ENCODE measurements at regions not wholly inside any gene's neighbourhood (a gene's known extent, or its start where the extent isn't known, plus 50 kb on each side); places are given as distances from the start of the nearest gene placed in this dataset.

DNA sequence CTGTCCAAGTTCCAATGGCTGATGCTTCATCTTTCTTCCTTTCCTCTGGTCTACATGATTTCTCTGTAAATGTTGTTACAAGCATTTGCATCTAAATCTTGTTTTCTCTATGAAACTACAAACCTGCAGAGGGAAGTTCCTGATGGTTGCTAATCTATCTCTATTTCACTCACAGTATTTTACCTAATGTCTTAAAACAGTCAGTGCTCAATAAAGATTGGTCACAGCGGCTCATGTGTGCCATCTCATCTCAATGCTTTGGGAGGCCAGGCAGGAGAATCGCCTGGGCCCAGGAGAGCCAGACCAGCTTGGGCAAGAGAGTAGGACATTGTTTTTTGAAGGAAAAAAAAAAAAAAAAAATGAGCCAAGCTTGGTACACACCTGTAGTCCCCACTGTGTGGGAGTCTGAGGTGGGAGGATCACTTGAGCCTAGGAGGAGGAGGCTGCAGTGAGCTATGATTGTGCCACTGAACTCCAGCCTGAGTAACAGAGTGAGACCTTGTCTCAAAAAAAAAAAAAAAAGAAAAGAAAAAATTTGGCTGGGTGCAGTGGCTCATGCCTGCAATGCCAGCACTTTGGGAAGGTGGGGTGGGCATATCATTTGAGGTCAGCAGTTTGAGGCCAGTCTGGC, 71.3 kb upstream of the ARMC3 start:
- Histone ChIP-seq H3K4me1 (no peaks in the 10 kb centered on the region), H3K4me3 (no peak overlapping the region), H3K27ac (no peak overlapping the region), H3K9me3 (no peaks in the 10 kb centered on the region), H3K4me2 (no peak overlapping the region)
- DNase-seq (ENCODE audit: low read depth in 1 of 2, low spot score in 1 of 2) (no peak), FAIRE-seq (no peak), ATAC-seq (no peak)
- TF ChIP-seq, protein P1, sequence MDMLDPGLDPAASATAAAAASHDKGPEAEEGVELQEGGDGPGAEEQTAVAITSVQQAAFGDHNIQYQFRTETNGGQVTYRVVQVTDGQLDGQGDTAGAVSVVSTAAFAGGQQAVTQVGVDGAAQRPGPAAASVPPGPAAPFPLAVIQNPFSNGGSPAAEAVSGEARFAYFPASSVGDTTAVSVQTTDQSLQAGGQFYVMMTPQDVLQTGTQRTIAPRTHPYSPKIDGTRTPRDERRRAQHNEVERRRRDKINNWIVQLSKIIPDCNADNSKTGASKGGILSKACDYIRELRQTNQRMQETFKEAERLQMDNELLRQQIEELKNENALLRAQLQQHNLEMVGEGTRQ (IDR thresholded peaks at IDR 0.05), result no peak
- TF ChIP-seq HOXA7 (CRISPR knock-in tag; IDR thresholded peaks at IDR 0.05) (no peak), POLR2A (IDR thresholded peaks at IDR 0.05; ENCODE audit: low read length) (no peak), HEYL (CRISPR knock-in tag; IDR thresholded peaks at IDR 0.05) (no peak), EHMT2 (IDR thresholded peaks at IDR 0.05; ENCODE audit: low read depth) (no peak), CBX8 (IDR thresholded peaks at IDR 0.05) (no peak), ZNF302 (CRISPR knock-in tag; IDR thresholded peaks at IDR 0.05) (no peak), MYC (IDR thresholded peaks at IDR 0.05; ENCODE audit: borderline replicate concordance, low read length) (no peak), RNF2 (IDR thresholded peaks at IDR 0.05; ENCODE audit: borderline replicate concordance, low read depth) (no peak), GATA3 (IDR thresholded peaks at IDR 0.05; ENCODE audit: borderline replicate concordance) (no peak), CHD2 (IDR thresholded peaks at IDR 0.05; ENCODE audit: low read length, partially characterized antibody) (no peak), HOXB5 (CRISPR knock-in tag; IDR thresholded peaks at IDR 0.05) (no peak), JUNB (IDR thresholded peaks at IDR 0.05) (no peak)
- TF ChIP-seq, protein P2, sequence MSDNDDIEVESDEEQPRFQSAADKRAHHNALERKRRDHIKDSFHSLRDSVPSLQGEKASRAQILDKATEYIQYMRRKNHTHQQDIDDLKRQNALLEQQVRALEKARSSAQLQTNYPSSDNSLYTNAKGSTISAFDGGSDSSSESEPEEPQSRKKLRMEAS (IDR thresholded peaks at IDR 0.05), result no peak
- TF ChIP-seq, protein P3, sequence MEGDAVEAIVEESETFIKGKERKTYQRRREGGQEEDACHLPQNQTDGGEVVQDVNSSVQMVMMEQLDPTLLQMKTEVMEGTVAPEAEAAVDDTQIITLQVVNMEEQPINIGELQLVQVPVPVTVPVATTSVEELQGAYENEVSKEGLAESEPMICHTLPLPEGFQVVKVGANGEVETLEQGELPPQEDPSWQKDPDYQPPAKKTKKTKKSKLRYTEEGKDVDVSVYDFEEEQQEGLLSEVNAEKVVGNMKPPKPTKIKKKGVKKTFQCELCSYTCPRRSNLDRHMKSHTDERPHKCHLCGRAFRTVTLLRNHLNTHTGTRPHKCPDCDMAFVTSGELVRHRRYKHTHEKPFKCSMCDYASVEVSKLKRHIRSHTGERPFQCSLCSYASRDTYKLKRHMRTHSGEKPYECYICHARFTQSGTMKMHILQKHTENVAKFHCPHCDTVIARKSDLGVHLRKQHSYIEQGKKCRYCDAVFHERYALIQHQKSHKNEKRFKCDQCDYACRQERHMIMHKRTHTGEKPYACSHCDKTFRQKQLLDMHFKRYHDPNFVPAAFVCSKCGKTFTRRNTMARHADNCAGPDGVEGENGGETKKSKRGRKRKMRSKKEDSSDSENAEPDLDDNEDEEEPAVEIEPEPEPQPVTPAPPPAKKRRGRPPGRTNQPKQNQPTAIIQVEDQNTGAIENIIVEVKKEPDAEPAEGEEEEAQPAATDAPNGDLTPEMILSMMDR (IDR thresholded peaks at IDR 0.05), result no peak
- POLR2A ChIA-PET, result no interaction called here
- 71% methylated on average over 2 of the region's 2 CpGs for WGBS (ENCODE audit: missing lambda C conversion rate)
- CTCF ChIA-PET, result interaction anchor here (0.7 to 1.4 kb wide), 3 partner anchors 9 to 213 kb away, joined by 3 read pairs; no protein-coding TSS in a partner anchor

DNA sequence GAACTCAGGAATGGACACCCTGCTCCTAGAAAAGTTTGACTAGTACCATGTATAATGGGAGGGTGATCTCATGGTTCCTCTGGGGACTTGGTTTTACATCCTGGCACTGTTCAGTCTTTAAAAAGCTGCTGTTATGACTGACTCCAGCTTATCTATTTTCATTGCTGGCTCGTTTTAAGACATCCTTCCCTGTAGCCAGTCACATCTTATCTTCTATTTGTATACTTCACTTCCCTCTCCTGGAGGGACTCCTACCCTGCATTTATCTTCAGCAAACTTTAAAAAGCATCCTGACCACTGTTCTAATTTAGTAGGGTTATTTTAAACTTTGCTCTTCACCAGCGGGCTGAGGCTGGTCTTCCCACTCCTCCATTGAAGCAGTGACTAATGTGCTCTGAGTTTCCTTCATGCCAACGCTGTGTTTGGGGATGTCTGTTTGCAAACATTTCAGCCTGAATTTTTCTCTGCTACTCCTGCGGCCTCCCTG, 72.9 kb upstream of the ARMC3 start:
- ChIA-PET POLR2A (no interaction called here), CTCF (interaction anchor here (1.0 kb wide), 1 partner anchor 50 kb away, joined by 3 read pairs; no protein-coding TSS in a partner anchor)
- Histone ChIP-seq H3K4me2 (no peak overlapping the region), H3K27ac (no peak overlapping the region), H3K4me3 (no peak overlapping the region), H3K4me1 (no peaks in the 10 kb centered on the region), H3K9me3 (no peaks in the 10 kb centered on the region)
- FAIRE-seq (no peak), DNase-seq (ENCODE audit: low read depth in 1 of 2, low spot score in 1 of 2) (no peak), ATAC-seq (no peak)
- TF ChIP-seq, protein P4, sequence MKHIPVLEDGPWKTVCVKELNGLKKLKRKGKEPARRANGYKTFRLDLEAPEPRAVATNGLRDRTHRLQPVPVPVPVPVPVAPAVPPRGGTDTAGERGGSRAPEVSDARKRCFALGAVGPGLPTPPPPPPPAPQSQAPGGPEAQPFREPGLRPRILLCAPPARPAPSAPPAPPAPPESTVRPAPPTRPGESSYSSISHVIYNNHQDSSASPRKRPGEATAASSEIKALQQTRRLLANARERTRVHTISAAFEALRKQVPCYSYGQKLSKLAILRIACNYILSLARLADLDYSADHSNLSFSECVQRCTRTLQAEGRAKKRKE (CRISPR knock-in tag; IDR thresholded peaks at IDR 0.05; ENCODE audit: low read depth), result no peak
- WGBS (ENCODE audit: missing lambda C conversion rate), result 39% methylated on average over 4 of the region's 4 CpGs

DNA sequence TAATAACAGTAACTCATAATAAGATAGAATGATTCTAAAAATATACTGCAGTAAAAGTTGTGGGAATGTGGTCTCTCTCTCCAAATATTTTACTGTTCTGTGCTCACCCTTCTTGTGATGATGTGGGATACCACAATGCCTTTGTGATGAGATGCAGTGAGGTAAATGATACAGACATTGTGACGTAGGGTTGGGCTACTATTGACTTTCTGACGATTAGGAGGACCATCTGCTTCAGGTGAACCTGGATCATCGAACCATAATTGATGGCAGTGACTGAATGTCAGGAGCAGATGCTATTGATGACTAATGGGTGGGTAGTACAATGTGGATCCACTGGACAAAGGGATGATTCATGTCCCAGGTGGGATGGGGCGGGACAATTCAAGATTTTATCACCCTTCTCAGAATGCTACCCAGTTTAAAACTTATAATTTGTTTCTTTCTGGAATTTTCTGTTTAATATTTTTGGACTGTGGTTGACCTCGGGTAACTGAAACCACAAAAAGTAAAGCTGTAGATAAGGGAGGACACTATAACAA, 73.9 kb upstream of the ARMC3 start:
- Histone ChIP-seq H3K9me3 (no peaks in the 10 kb centered on the region), H3K27ac (no peak overlapping the region), H3K4me3 (no peak overlapping the region), H3K4me2 (no peak overlapping the region), H3K4me1 (no peaks in the 10 kb centered on the region)
- FAIRE-seq, result no peak
- WGBS (ENCODE audit: missing lambda C conversion rate), result 28% methylated on average over 5 of the region's 5 CpGs
- ChIA-PET CTCF (interaction anchor here (1.0 kb wide), 1 partner anchor 49 kb away, joined by 3 read pairs; no protein-coding TSS in a partner anchor), POLR2A (no interaction called here)
- no peak for ATAC-seq
- no peak for TF ChIP-seq MAZ (IDR thresholded peaks at IDR 0.05; ENCODE audit: borderline replicate concordance, low read depth, low read length)
- DNase-seq (ENCODE audit: low read depth in 1 of 2, low spot score in 1 of 2), result no peak

All from A549 (cell line).